ENCODE measurements at regions not wholly inside any gene's neighbourhood (a gene's known extent, or its start where the extent isn't known, plus 50 kb on each side); places are given as distances from the start of the nearest gene placed in this dataset.

DNA sequence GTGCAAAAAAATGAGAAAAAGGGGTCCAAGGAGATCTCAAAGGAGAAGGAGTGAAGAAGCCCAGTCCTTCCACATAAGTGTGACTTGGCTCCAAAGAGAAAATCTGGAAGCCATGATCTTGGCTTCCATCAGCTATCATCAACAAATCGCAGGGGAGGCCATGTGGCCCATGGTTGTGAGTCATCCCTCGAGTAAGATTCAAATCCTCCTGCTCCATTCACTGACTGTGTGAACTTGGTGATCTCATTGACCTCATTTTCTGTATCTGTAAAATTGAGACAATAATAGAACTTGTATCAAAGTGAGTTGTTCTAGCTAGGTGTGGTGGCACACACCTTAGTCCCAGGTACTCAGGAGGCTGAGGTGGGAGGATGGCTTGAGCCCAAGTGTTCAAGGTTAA, 79.1 kb upstream of the OLIG2 start:
- TF ChIP-seq, protein P1, sequence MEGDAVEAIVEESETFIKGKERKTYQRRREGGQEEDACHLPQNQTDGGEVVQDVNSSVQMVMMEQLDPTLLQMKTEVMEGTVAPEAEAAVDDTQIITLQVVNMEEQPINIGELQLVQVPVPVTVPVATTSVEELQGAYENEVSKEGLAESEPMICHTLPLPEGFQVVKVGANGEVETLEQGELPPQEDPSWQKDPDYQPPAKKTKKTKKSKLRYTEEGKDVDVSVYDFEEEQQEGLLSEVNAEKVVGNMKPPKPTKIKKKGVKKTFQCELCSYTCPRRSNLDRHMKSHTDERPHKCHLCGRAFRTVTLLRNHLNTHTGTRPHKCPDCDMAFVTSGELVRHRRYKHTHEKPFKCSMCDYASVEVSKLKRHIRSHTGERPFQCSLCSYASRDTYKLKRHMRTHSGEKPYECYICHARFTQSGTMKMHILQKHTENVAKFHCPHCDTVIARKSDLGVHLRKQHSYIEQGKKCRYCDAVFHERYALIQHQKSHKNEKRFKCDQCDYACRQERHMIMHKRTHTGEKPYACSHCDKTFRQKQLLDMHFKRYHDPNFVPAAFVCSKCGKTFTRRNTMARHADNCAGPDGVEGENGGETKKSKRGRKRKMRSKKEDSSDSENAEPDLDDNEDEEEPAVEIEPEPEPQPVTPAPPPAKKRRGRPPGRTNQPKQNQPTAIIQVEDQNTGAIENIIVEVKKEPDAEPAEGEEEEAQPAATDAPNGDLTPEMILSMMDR (IDR thresholded peaks at IDR 0.05) = no peak
- no peak for TF ChIP-seq POLR2A (IDR thresholded peaks at IDR 0.05)

All from right lobe of liver (tissue), 4 donors.